Heart right ventricle (tissue), 16 donors: ENCODE measurements at regions not wholly inside any gene's neighbourhood (a gene's known extent, or its start where the extent isn't known, plus 50 kb on each side); places are given as distances from the start of the nearest gene placed in this dataset.

Experiments used
- ATAC-seq, 8 donors: fragments of 200-7000 bp; cut with Tn5 transposase; one replicate each; pipeline ENCODE4 v1.9.1; 2020; ENCODE audit warnings: mild to moderate bottlenecking in 8 of 8, moderate library complexity in 8 of 8, moderate number of reproducible peaks in 1 of 8
- DNase-seq, 2 donors: peaks; one replicate each; pipeline ENCODE4 v3.0.0-alpha.2; 2020
- H3K27ac ChIP-seq, 10 donors: fragments of 200-600 bp; sonication (generic) in 2 of 10; one replicate each; pipeline versions ENCODE4 v1.5.0 to v1.8.0; 2020 to 2022; ENCODE audit warnings: mild to moderate bottlenecking in 3 of 10
- H3K27me3 ChIP-seq, 7 donors: fragments of 200-600 bp; one replicate each; pipeline ENCODE4 v1.8.0; 2021 to 2022; ENCODE audit warnings: mild to moderate bottlenecking in 2 of 7
- H3K36me3 ChIP-seq, 9 donors: fragments of 200-600 bp; sonication (generic) in 1 of 9; one replicate each; pipeline versions ENCODE4 v1.5.0 to v1.8.0; 2020 to 2022; ENCODE audit warnings: mild to moderate bottlenecking in 2 of 9
- H3K4me1 ChIP-seq, 9 donors: fragments of 200-600 bp; sonication (generic) in 1 of 9; one replicate each; pipeline versions ENCODE4 v1.5.0 to v1.8.0; 2020 to 2022; ENCODE audit warnings: mild to moderate bottlenecking in 4 of 9
- H3K4me3 ChIP-seq, 10 donors: fragments of 200-600 bp; sonication (generic) in 2 of 10; one replicate each; pipeline versions ENCODE4 v1.5.0 to v1.8.0; 2020 to 2022; ENCODE audit warnings: mild to moderate bottlenecking in 7 of 10, moderate library complexity in 2 of 10
- H3K9me3 ChIP-seq, 11 donors: fragments of 200-600 bp in 10 of 11; sonication (generic) in 2 of 11; one replicate each; pipeline versions ENCODE4 v1.5.0 to v1.8.0; 2013 to 2022; ENCODE audit warnings: mild to moderate bottlenecking in 2 of 11, control low read depth in 1 of 11, moderate library complexity in 1 of 11
- CTCF ChIP-seq, 9 donors: fragments of 200-600 bp; sonication (generic) in 2 of 9; IDR thresholded peaks; one replicate each; pipeline versions ENCODE4 v1.5.0 to v1.8.0; 2021 to 2022; ENCODE audit warnings: antibody characterized with exemption in 9 of 9, mild to moderate bottlenecking in 5 of 9, moderate library complexity in 1 of 9
- WGBS, 2 donors: extraction: QIAGEN DNeasy Blood & Tissue Kit; methylation state at CpG; one replicate each; pipeline ENCODE4 v1.1.7; 2013; ENCODE audit warnings: inconsistent platforms in 1 of 2; 5-methylcytosine and 5-hydroxymethylcytosine counted together
- intact Hi-C, 10 donors: fragments of 100-400 bp; cut with DNase I; formaldehyde crosslinking; loops; one replicate each; pipeline versions ENCODE4 v1.11.1 to v1.14.2; 2022
- donor health status: Arrhythmogenic right ventricular cardiomyopathy.
- donor health status: ischemic (EF 13 %, LVEDD 7.1; RV severe dilation, severe dysfunction).
- donor health status: healthy with polysubstance abuse.
- donor health status: DM: no; HTN: yes; CAD: no.
- donor health status: DM: no; HTN: no; CAD: no.
- donor health status: ischemic (EF 25% LVEDD 6.9; RV normal size, moderate dysfunction).
- donor health status: ischemic (EF 25% LVEDD 5.7; RV mildly dilated, moderate dysfunction).
- donor health status: healthy.
- donor health status: DM: yes; HTN: yes; CAD: no.
- donor health status: Ischemic cardiomyopathy.
- donor health status: ischemic (EF 35%, LVEDD 5.7; RV mildly dilated, moderate dysfunction).
- donor health status: nonischemic (EF 11% LVEDD 7.7; RV severe dilation, severe dysfunction).
- donor health status: DM: yes; HTN: yes; CAD: no.
- donor health status: PGD.
- donor health status: ischemic (EF 29% LVEDD 5.4; RV normal size, mild dysfunction).
- donor health status: nonischemic (EF 23%, LVEDD 6.1; RV moderate dilation, normal function).

- intact Hi-C loops, result no loop called here
- H3K36me3 ChIP-seq, result no peaks in the 10 kb centered on the region
- no peak overlapping the region for H3K27ac ChIP-seq
- no peak for TF ChIP-seq CTCF (IDR thresholded peaks at IDR 0.05)
- H3K9me3 ChIP-seq, result peaks cover 0 to 15% (median 0%) of the 10 kb centered on the region in 11 donors
- H3K27me3 ChIP-seq, result no peaks in the 10 kb centered on the region
- 52% methylated on average over 5 of the region's 5 CpGs for WGBS, 2 donors
- DNase-seq (no peak), ATAC-seq (no peak)
- peaks cover 0 to 16% (median 6%) of the 10 kb centered on the region in 9 donors for H3K4me1 ChIP-seq
- no peak overlapping the region for H3K4me3 ChIP-seq
These were observed 60.6 kb upstream of the VCX3B start for GRCh38 chrX:8403988-8404387.

GRCh38 chrX:8404471-8404870, 60.2 kb upstream of the VCX3B start:
- ATAC-seq (peak in 3 of 8 donors; percentile 15 to 46 (median 46)), DNase-seq (peak in 1 of 2 donors; percentile 3)
- H3K4me3 ChIP-seq, result no peak overlapping the region
- no peaks in the 10 kb centered on the region for H3K36me3 ChIP-seq
- peaks cover 0 to 16% (median 6%) of the 10 kb centered on the region in 9 donors for H3K4me1 ChIP-seq
- no peaks in the 10 kb centered on the region for H3K27me3 ChIP-seq
- intact Hi-C loops, result no loop called here
- H3K9me3 ChIP-seq, result peaks cover 0 to 18% (median 0%) of the 10 kb centered on the region in 11 donors
- TF ChIP-seq CTCF (IDR thresholded peaks at IDR 0.05), result no peak
- 24 to 29% methylated on average over 6 of the region's 6 CpGs for WGBS, 2 donors
- H3K27ac ChIP-seq, result peak overlapping the region in 2 of 10 donors; percentile 26 to 40

- H3K27ac ChIP-seq, result peak overlapping the region in 2 of 10 donors; percentile 26 to 40
- no peak for TF ChIP-seq CTCF (IDR thresholded peaks at IDR 0.05)
- peaks cover 0 to 16% (median 6%) of the 10 kb centered on the region in 9 donors for H3K4me1 ChIP-seq
- no peak overlapping the region for H3K4me3 ChIP-seq
- ATAC-seq (no peak), DNase-seq (no peak)
- intact Hi-C loops, result no loop called here
- H3K9me3 ChIP-seq, result peaks cover 0 to 18% (median 0%) of the 10 kb centered on the region in 11 donors
- no peaks in the 10 kb centered on the region for H3K36me3 ChIP-seq
- H3K27me3 ChIP-seq, result no peaks in the 10 kb centered on the region
- WGBS, 2 donors, result 49 to 71% methylated on average over 2 of the region's 2 CpGs
These were observed 59.7 kb upstream of the VCX3B start for GRCh38 chrX:8404926-8405325.

- no peaks in the 10 kb centered on the region for H3K27me3 ChIP-seq
- no peak for ATAC-seq
- DNase-seq, result no peak
- H3K9me3 ChIP-seq, result peaks cover 0 to 18% (median 0%) of the 10 kb centered on the region in 11 donors
- 73 to 74% methylated on average over 7 of the region's 7 CpGs for WGBS, 2 donors
- peaks cover 0 to 16% (median 6%) of the 10 kb centered on the region in 9 donors for H3K4me1 ChIP-seq
- intact Hi-C loops, result no loop called here
- no peak overlapping the region for H3K27ac ChIP-seq
- TF ChIP-seq CTCF (IDR thresholded peaks at IDR 0.05), result no peak
- no peak overlapping the region for H3K4me3 ChIP-seq
- H3K36me3 ChIP-seq, result no peaks in the 10 kb centered on the region
These were observed 59.0 kb upstream of the VCX3B start for GRCh38 chrX:8405631-8406030.
